ENCODE measurements at regions not wholly inside any gene's neighbourhood (a gene's known extent, or its start where the extent isn't known, plus 50 kb on each side); places are given as distances from the start of the nearest gene placed in this dataset.

DNA sequence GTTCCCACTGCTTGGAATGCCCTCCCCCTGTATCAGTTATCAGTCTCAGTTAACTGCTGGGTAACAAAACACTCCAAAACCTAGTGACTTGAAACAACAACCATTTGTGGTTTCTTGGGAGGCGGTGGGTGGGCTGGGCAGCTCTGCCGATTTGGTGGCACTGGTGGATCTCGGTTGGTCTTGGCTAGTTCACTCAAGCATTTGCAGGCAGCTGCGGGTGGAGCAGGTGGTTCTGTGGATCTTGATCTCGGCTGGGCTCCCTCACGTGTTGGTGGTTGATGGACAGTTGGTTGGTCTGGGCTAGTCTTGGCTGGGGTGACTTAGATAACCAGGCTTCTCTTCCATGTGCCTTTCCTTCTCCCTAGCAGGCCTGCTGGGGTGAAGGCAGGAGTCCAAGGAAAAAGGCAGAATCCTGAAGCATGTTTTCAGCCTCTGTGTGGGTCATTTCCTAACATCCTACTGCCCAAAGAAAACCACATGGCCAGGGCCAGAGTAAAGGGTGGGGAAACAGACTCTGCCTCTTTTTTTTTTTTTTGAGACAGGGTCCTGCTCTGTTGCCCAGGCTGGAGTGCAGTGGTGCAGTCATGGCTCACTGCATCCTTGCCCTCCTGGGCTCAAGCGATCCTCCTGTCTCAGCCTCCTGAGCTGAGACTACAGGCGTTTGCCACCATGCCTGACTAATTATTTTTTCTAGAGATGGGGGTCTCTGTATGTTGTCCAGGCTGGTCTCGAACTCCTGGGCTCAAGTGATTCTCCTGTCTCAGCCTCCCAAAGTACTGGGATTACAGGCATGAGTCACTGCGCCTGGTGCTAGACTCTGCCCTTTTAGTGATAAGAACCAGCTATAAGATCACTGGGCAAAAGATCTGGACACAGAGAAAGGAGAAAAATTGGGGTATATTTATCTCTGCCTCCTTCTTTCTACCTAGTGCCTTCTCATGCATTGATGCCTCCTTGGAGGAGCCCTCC, 183.7 kb downstream of the RGS3 start:
- DNase-seq: no peak

DNA sequence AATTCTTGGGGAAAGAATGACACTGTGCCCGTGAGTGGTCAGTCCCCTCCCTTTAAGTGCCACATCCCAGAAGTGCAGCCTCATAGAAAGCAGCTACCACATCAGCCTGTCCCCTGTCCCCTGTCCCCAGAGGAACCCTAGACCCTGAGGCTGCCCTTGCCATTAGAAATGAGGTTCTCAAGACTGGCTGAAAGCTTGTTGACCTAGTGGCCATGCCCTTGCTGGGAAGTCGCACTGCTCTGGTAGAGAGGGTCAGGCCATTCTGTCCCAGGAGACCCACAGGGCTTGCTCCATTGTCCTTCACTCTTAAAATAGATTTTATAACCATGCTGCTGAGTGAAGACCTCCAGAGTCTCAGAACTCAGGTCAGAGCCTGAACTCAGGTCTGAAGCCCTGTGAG, 184.5 kb downstream of the RGS3 start:
- no peak for DNase-seq

- DNase-seq: no peak
Observed at GRCh38 chr9:113648586-113648985, 185.1 kb downstream of the RGS3 start.

DNA sequence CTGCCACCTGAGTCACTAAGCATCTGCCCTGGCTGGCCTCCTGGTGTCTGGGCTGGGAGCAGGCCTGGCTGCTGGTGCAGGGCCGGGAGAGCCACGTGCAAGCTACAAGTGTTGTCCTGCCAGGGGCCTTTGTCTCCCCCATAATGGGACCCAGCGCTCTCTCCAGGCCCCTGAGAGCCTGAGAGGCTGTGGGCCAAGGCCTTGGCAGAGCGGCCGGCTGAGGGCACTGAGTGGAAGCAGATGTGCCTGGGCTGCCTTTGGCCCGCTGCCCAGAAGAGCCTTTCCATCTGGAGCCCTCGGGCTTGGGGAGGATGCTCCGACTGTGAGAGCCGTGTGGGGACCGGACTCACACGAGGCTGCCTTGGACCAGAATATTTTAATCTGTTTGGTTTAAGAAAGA, 185.5 kb downstream of the RGS3 start:
- DNase-seq: no peak

DNA sequence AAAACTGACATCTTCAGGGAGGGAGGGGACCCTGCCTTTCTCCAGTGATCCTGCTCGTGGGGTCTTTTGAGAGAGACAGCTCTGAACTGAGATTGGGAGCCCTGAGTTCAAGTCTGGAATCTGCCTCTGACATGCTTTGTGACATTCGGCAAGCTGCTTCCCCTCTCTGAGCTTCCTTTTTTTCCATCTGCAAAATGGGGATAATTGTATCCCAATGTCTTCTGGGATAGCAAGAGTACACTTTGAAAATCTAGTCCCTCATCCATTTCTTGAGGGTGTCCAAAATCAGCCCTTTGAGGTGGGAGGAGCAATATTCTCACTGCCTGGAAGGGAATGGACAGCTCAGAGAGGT, 186.3 kb downstream of the RGS3 start:
- no peak for DNase-seq

GRCh38 chr9:113650207-113651131, 186.9 kb downstream of the RGS3 start:
- no peak for DNase-seq

GRCh38 chr9:113651896-113652295, 188.4 kb downstream of the RGS3 start:
- DNase-seq: no peak

GRCh38 chr9:113652355-113653152, 189.0 kb downstream of the RGS3 start:
- no peak for DNase-seq

- no peak for DNase-seq
Observed at GRCh38 chr9:113653746-113654604, 190.4 kb downstream of the RGS3 start.

DNA sequence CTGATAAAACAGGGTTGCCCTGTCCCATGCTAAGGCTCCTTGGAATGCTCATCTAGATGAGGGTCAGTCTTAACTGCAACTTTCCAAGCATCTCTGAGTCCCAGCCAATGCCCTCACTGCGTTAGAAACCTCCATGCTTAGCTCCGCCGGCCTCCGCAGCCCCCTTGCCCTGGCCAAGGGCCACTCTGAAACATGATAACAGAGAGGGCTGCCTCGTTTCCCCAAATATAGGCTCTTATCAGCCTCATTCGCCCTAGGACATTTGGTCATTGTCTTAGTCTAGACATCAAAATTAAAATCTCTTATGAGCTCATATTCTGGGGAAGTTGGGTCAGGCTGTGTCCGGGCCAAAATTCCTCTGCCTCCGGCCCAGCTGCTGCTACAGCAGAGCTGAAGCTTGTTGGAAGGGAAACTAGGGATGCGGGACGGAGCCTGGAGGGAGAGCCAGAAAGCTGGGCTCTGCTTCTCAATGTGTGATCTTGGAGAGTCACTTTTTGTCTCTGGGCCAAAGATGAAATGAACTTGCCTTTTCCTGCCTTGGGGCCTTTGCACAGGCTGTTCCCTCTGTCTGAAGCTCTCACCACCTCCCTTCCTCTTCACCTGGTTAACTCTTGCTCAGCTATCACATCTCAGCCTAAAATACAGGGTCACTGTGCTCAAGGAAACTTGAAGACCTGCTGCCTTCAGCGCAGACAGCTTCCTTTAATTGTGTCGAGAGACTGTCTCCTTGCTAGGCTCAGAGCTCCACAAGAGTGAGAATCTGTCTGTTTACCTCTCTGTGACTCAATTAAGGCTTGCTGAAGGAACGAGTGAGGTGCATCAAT, 191.3 kb downstream of the RGS3 start:
- no peak for DNase-seq

DNA sequence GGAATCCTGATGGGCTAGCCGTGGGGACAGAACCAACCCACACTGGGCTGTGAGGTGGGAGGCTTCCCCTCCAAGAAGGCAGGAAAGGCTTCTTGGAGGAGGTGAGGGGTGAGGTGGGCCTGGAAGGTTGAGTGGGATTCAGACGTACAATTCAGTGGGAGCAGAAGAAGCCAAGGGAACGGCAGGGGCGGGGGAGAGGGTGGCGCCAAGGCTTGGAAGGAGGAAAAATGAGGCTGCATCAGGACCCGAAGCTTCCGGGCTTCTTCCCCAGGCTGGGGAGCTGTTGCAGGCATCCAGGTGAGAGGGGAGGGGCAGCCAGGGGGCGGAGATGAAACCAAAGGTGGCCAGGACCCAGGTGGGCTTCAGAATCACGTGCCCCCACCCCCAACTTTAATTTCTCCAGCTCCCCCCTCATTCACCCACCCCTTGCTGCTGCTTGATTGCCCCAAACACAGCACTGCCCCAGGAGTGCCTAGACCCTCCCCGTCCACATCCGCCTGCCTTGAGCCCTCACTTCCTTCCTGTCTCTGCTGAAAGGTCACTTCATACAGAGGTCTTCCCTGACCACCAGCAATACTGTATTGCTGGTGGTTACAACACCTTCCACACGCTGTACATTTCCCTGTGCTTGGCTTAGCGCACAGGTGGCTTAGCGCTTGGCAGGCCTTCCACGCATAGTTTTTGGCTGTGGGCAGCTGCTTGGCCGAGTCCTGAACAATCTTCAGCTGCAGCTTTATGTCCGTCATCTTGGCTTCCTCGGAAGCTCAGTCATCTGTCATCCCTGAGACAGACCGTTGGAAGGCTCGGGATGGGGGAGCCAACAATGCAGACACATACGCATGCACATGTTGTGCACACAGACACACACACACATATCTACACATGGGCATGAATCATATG, 193.5 kb downstream of the RGS3 start:
- no peak for DNase-seq

GRCh38 chr9:113657765-113658544, 194.4 kb downstream of the RGS3 start:
- DNase-seq: peak; percentile 44

- no peak for DNase-seq
Observed at GRCh38 chr9:113658545-113658895, 195.0 kb downstream of the RGS3 start.

- DNase-seq: no peak
Observed at GRCh38 chr9:113659039-113659438, 195.5 kb downstream of the RGS3 start.

- DNase-seq: no peak
Observed at GRCh38 chr9:113659740-113660139, 196.2 kb downstream of the RGS3 start.

- no peak for DNase-seq
Observed at GRCh38 chr9:113660196-113660595, 196.7 kb downstream of the RGS3 start.

DNA sequence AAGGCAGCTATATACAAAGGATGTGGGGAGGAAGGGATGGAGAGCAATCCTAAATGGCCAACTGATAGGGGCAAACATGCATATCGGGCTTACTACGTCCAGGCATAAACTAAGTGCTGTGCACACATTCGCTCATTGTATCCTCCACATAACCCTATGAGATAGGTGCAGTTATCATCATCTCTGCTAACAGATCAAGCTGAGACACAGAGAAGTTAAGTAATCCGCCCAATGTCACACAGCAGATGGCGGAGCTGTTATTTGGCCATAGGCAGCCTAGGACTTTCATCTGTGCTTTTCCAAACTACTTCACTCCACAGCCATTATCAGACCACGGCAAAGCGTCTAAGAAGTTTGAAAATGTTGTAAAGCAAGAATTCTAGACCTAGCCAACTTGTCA, 197.5 kb downstream of the RGS3 start:
- DNase-seq: no peak

GRCh38 chr9:113664181-113664875, 200.8 kb downstream of the RGS3 start:
- DNase-seq: no peak

DNA sequence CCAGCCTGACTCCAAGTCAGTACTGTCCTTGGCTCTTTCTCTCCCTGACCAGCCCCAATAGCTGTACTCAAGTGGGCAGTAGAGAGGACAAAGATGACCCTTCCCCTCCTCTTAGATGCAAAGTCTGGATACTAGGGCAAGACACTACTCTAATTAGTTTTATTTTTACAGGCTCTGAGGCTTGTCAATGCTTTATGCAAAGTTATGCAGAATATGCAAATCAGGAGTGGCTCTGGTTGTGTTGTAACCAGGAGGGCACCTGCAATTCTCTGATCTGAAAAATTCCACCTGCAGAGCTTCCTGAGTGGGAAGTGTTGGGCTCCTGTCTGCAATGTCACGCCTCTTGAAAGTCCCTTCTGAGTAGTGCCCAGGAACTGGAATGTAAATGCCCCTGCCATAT, 201.5 kb downstream of the RGS3 start:
- no peak for DNase-seq
